ENCODE measurements at regions not wholly inside any gene's neighbourhood (a gene's known extent, or its start where the extent isn't known, plus 50 kb on each side); places are given as distances from the start of the nearest gene placed in this dataset.

- Histone ChIP-seq H3K27ac (peak overlapping the region; percentile 16 to 34), H3K4me3 (no peak overlapping the region)
- no peak for TF ChIP-seq CTCF (IDR thresholded peaks at IDR 0.05)
- DNase-seq (ENCODE audit: low spot score) = no peak
Observed at GRCh38 chr5:102638316-102638715, 116.8 kb upstream of the PAM start.

DNA sequence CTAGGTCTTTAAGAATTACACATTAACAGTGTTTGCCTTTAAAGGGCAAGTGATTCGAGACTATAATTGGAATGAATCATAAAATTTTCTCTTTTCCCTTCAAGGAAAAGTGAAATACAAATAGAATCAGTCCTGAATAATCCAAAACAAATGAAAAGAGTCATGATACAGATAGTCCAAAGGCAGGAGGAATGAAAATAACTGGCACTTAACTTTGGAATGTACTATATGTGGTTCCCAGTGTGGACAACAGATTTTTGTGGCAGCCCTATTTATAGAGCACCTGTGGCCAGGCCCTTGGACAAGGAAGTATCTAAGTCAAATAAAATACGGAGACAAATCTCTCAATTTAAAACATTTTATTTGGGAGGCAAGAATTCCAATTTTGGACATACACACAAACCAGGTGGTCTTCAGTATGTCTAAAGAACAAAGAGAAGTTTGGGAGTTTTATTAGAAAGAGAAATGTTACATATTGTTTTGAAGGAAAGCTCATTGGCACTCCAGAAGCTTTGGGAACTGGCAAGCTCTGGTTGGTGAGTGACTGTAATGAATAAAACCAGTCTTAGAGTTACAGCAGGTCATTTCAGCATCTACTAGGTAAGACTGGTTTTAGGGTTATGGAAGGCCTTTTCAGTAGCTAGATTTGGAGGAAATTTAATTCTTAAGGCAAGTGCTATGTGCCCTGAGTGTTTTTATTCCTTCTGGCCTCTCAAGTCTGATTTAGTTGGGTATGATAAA, 116.0 kb upstream of the PAM start:
- peak overlapping the region in 1 of 2 donors; percentile 34 for H3K27ac ChIP-seq
- no peak for TF ChIP-seq CTCF (IDR thresholded peaks at IDR 0.05)
- no peak overlapping the region for H3K4me3 ChIP-seq
- no peak for DNase-seq (ENCODE audit: low spot score)

- TF ChIP-seq CTCF (IDR thresholded peaks at IDR 0.05) = no peak
- DNase-seq (ENCODE audit: low spot score) = no peak
- Histone ChIP-seq H3K4me3 (no peak overlapping the region), H3K27ac (no peak overlapping the region)
Observed at GRCh38 chr5:102649731-102650130, 105.4 kb upstream of the PAM start.

DNA sequence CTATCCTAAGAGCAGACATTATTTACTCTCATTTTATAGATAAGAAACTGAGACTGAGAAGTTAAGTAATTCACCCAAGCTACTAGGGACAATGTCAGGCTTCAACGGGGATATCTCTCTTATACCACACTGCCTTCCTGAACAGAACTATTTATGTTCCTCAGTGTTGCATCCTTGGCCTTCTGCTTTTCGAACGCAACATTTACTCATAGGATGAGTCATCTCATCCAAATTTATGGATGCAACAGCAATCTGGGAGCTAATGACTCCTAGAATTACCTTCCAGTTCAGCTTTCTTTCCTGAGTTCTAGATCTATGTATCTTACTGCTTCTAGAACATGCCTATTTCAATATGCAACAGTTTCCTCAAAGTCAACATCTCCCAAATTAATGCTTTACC, 103.6 kb upstream of the PAM start:
- no peak for TF ChIP-seq CTCF (IDR thresholded peaks at IDR 0.05)
- no peak overlapping the region for H3K27ac ChIP-seq
- no peak overlapping the region for H3K4me3 ChIP-seq
- no peak for DNase-seq (ENCODE audit: low spot score)

DNA sequence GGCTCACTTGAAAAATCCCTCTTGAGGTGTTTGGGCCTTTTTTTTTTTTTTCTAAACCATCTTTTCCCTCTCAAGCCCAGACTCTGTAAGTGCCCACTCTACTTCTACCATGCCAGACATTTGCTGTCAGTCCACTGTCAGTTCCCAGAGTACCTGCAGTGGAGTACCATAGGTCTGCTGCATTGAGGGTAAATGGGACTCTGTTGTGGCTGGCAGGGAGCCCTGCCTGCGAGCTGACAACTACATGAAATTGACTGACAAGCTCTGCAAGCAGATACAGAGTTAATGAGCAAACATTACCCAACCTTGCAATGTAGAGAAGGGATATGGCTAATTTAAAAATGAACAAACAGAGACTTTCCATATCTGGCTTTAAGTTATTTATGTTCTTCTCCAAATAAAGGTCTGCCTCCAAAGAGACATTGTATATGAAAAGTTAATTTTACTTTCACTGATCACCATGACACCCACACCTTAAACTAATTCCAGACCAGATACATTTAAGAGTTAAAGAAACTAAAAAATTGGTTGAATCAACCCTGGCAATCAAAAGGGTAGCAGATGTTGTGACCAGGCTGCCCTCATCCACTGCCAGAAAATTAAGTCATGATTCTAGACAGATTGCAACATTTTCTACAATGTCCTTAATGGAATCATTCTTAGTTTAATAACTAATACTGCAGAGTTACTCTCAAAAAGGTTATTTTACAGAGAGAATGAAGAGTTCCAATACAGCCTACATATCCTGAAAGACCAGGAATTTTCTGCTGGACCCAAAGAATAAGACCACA, 100.4 kb upstream of the PAM start:
- no peak for TF ChIP-seq CTCF (IDR thresholded peaks at IDR 0.05)
- Histone ChIP-seq H3K4me3 (no peak overlapping the region), H3K27ac (no peak overlapping the region)
- DNase-seq (ENCODE audit: low spot score) = no peak

- no peak for DNase-seq (ENCODE audit: low spot score)
- no peak overlapping the region for H3K4me3 ChIP-seq
- no peak for TF ChIP-seq CTCF (IDR thresholded peaks at IDR 0.05)
- H3K27ac ChIP-seq = no peak overlapping the region
Observed at GRCh38 chr5:102659151-102659550, 96.0 kb upstream of the PAM start.

DNA sequence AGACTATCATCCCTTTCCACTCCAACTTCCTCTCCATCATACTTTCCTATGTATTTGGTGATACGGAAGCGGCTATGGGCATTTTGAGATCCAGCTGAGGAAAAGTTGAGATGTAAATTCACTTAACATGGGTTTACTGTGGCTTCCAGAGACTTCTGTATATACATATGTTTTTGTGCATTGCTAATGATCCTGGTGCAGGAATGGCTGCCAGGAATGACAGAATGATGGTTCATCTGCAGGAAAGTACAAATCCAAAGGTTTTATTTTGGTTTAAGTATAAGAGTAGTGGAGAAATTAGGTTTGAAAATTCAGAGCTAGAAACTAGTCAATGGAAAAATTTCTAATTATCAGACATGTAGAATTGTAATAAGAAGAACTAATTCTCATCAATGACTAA, 95.0 kb upstream of the PAM start:
- H3K4me3 ChIP-seq = no peak overlapping the region
- DNase-seq (ENCODE audit: low spot score) = no peak
- H3K27ac ChIP-seq = no peak overlapping the region
- no peak for TF ChIP-seq CTCF (IDR thresholded peaks at IDR 0.05)
